Neural crest cell (in vitro differentiated cells): ENCODE measurements at regions not wholly inside any gene's neighbourhood (a gene's known extent, or its start where the extent isn't known, plus 50 kb on each side); places are given as distances from the start of the nearest gene placed in this dataset.

Experiments used
- DNase-seq: peaks from one replicate; pipeline ENCODE4 v3.0.0; 2021; ENCODE audit warnings: low read depth, mixed read lengths, low spot score
- H3K27ac Mint-ChIP-seq: one replicate; pipeline ENCODE4 v1.8.0; 2021; ENCODE audit warnings: mild to moderate bottlenecking, mixed read lengths; ENCODE audit not compliant: unreplicated experiment
- H3K27me3 Mint-ChIP-seq: 2 replicates; pipeline ENCODE4 v1.8.0; 2021; ENCODE audit warnings: low read depth, mild to moderate bottlenecking, mixed read lengths
- H3K36me3 Mint-ChIP-seq: 2 replicates; pipeline ENCODE4 v1.8.0; 2021; ENCODE audit warnings: low read depth, mild to moderate bottlenecking, mixed read lengths
- H3K4me1 Mint-ChIP-seq: 2 replicates; pipeline ENCODE4 v1.8.0; 2021; ENCODE audit warnings: mixed read lengths
- H3K4me3 Mint-ChIP-seq: one replicate; pipeline ENCODE4 v1.8.0; 2021; ENCODE audit warnings: mild to moderate bottlenecking, mixed read lengths
- H3K9me3 Mint-ChIP-seq: 2 replicates; pipeline ENCODE4 v1.8.0; 2021; ENCODE audit warnings: mixed read lengths
- TF ChIP-seq, protein P1 (sequence below): fragments of 200-600 bp; sonication (generic); conservative IDR thresholded peaks from 2 replicates; pipeline ENCODE4 v1.5.0; 2021; ENCODE audit warnings: antibody characterized with exemption, mild to moderate bottlenecking

DNA sequence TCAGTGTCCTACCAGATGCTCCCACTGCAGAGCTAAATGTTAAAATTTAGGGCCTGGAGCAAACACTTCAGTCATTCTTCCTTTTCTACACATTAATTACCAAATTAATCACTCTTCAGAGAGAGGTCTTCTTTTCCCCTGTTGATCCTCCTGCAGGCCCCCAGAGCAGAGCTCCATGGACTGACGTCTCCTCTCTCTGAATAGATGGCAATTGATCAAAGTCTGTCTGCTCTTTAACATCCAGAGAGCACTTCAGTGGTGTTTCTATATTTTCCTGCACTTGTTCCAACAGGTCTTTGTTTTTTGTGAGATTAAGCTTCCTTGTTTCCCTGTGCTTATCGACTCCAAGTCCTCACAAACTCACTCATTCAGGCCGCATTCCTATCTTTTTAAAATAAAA is 239.3 kb downstream of the SIPA1L2 start:
- TF ChIP-seq, protein P1, sequence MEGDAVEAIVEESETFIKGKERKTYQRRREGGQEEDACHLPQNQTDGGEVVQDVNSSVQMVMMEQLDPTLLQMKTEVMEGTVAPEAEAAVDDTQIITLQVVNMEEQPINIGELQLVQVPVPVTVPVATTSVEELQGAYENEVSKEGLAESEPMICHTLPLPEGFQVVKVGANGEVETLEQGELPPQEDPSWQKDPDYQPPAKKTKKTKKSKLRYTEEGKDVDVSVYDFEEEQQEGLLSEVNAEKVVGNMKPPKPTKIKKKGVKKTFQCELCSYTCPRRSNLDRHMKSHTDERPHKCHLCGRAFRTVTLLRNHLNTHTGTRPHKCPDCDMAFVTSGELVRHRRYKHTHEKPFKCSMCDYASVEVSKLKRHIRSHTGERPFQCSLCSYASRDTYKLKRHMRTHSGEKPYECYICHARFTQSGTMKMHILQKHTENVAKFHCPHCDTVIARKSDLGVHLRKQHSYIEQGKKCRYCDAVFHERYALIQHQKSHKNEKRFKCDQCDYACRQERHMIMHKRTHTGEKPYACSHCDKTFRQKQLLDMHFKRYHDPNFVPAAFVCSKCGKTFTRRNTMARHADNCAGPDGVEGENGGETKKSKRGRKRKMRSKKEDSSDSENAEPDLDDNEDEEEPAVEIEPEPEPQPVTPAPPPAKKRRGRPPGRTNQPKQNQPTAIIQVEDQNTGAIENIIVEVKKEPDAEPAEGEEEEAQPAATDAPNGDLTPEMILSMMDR, result no peak
- H3K4me1 Mint-ChIP-seq, result peaks cover 5% of the 10 kb centered on the region
- H3K4me3 Mint-ChIP-seq, result no peak overlapping the region
- DNase-seq, result no peak
- no peak overlapping the region for H3K27ac Mint-ChIP-seq
- no peaks in the 10 kb centered on the region for H3K9me3 Mint-ChIP-seq
- peaks cover 4% of the 10 kb centered on the region for H3K36me3 Mint-ChIP-seq
- no peaks in the 10 kb centered on the region for H3K27me3 Mint-ChIP-seq

DNA sequence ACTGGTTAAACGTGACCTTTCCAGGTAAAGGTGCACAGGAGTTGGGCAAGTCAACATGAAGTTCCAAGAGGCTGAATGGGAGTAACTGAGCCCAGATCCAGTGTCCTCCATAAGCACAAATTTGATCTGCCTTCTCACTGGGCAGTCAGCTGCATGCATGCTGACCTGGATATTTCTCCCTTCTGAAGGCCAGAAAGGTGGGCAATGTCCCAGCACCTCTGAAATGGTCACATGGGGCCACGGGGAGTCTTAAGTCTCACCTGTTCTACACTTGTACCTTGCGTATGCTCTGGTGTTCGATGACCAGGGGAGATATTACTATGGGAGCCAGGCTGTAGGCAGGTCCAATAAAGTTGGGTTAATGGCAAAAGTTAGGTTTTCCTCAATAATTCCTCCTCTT is 240.2 kb downstream of the SIPA1L2 start:
- DNase-seq, result no peak
- H3K36me3 Mint-ChIP-seq, result peaks cover 2% of the 10 kb centered on the region
- H3K27me3 Mint-ChIP-seq, result no peaks in the 10 kb centered on the region
- peaks cover 5% of the 10 kb centered on the region for H3K4me1 Mint-ChIP-seq
- no peak overlapping the region for H3K27ac Mint-ChIP-seq
- TF ChIP-seq, protein P1, result no peak
- H3K4me3 Mint-ChIP-seq, result no peak overlapping the region
- no peaks in the 10 kb centered on the region for H3K9me3 Mint-ChIP-seq

DNA sequence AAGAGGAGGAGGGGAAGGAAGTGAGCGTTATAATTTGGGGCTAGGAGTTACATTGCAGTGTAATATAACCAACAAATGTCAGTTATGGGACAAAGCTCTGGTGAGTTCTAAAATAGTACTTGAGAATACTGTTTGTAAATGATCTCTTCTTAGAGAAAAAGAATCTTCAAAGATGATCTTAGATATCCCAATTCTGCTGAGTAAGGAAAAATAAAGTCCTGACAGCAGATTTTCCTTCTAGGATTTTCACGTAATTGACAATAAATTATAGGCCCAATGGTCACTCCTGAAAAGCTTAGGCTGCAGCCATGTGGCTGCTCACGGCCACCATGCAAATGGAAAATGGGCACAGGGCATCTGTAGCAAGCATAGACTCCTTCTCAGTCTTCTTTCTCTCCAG is 241.6 kb downstream of the SIPA1L2 start:
- no peak overlapping the region for H3K27ac Mint-ChIP-seq
- H3K4me1 Mint-ChIP-seq, result peaks cover 5% of the 10 kb centered on the region
- H3K27me3 Mint-ChIP-seq, result no peaks in the 10 kb centered on the region
- no peak overlapping the region for H3K4me3 Mint-ChIP-seq
- no peaks in the 10 kb centered on the region for H3K36me3 Mint-ChIP-seq
- DNase-seq, result no peak
- TF ChIP-seq, protein P1, result no peak
- H3K9me3 Mint-ChIP-seq, result no peaks in the 10 kb centered on the region

DNA sequence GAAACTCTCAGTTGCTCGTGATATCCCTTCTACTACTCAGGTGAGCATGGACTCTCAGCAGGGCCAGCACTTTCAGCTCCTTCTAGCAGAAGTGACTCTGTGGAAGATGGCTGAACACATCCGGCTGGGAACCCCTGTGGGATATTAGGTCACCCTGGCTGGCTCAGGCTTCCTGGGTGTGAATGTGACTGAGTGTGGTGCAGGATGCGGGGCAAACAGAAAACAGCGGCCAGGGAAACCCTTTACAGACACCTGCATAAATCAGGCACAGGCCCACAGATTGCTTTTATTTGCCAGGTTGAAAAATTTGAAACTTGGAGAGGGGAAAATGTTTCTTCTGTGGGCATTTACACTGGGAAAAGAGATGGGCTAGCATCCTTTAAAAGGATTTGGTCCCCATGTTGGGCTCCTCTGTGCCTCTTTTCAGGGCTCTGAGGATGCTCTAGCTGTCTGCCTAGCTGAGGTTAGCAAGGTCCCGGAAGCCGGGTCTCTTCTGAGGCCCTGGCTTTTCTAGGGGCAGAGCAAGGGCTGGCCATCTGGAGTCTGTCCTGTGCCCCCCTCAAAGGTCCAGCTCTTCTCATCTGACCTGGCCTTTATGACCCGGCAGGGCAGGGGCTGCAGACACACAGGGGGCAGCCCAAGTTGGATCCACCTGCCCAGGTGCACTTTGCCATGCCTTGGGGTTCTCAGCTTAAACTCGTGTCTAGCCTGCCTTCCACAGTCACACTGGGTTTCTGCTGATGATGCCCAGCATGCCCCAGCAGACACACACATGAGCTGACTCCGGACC is 243.0 kb downstream of the SIPA1L2 start:
- H3K27me3 Mint-ChIP-seq, result no peaks in the 10 kb centered on the region
- no peak overlapping the region for H3K4me3 Mint-ChIP-seq
- H3K27ac Mint-ChIP-seq, result no peak overlapping the region
- H3K36me3 Mint-ChIP-seq, result no peaks in the 10 kb centered on the region
- no peak for DNase-seq
- peaks cover 6% of the 10 kb centered on the region for H3K4me1 Mint-ChIP-seq
- no peaks in the 10 kb centered on the region for H3K9me3 Mint-ChIP-seq
- TF ChIP-seq, protein P1, result no peak

DNA sequence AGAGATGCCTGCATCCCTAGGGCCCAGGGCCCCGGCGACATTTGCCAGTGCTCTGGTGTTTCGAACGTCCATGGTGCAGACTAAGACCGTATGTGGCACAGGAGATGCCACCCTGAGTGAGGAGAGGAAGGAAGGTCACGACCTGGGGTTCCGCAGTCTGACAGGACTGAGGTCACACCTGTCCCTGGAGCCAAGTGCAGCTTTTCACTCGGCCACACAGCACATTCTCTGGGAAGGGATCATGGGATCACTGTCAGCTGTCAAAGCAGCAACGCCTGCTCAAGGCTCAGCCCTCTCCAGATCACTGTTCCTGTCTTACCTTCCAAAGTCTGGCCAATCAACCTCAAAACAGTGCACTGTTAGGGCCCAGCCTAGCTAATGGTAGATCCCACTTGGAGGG is 243.6 kb downstream of the SIPA1L2 start:
- H3K4me1 Mint-ChIP-seq, result peaks cover 12% of the 10 kb centered on the region
- no peaks in the 10 kb centered on the region for H3K36me3 Mint-ChIP-seq
- no peak overlapping the region for H3K27ac Mint-ChIP-seq
- TF ChIP-seq, protein P1, result no peak
- no peak overlapping the region for H3K4me3 Mint-ChIP-seq
- no peak for DNase-seq
- H3K9me3 Mint-ChIP-seq, result no peaks in the 10 kb centered on the region
- H3K27me3 Mint-ChIP-seq, result no peaks in the 10 kb centered on the region
